Fibroblast of the aortic adventitia (primary cell): ENCODE measurements at regions not wholly inside any gene's neighbourhood (a gene's known extent, or its start where the extent isn't known, plus 50 kb on each side); places are given as distances from the start of the nearest gene placed in this dataset.

ENCODE experiments used
- DNase-seq: peaks from one replicate; pipeline ENCODE4 v3.0.0-alpha.2; 2010; ENCODE audit warnings: low read depth
- H3K4me3 ChIP-seq: 2 replicates; pipeline ENCODE4 v1.5.1; 2011; ENCODE audit warnings: low read depth, mild to moderate bottlenecking, control low read depth, low read length, moderate library complexity
- CTCF ChIP-seq: IDR thresholded peaks from 2 replicates; pipeline ENCODE4 v1.5.1; 2011; ENCODE audit warnings: mild to moderate bottlenecking, low read length, control low read depth, inconsistent platforms; ENCODE audit not compliant: insufficient read depth

- H3K4me3 ChIP-seq: peak overlapping the region; percentile 29
- TF ChIP-seq CTCF: no peak
- DNase-seq: peak; percentile 67
Observed at GRCh38 chr4:183588169-183588675, 70.8 kb downstream of the RWDD4 start.

GRCh38 chr4:183588691-183589090 lies 70.3 kb downstream of the RWDD4 start:
- DNase-seq: no peak
- TF ChIP-seq CTCF: no peak
- H3K4me3 ChIP-seq: no peak overlapping the region

GRCh38 chr4:183589461-183590099 lies 69.4 kb downstream of the RWDD4 start:
- no peak overlapping the region for H3K4me3 ChIP-seq
- no peak for DNase-seq
- no peak for TF ChIP-seq CTCF
